IMR-90 (cell line): ENCODE measurements at regions not wholly inside any gene's neighbourhood (a gene's known extent, or its start where the extent isn't known, plus 50 kb on each side); places are given as distances from the start of the nearest gene placed in this dataset.

Experiments used
- ATAC-seq: fragments of 200-7000 bp; cut with Tn5 transposase; 2 replicates; pipeline ENCODE4 v1.9.1; 2020; ENCODE audit warnings: low read depth, mild to moderate bottlenecking, moderate library complexity
- BruUV-seq: library from RNA; stranded (reverse); fragments of 400-500 nt; replicated peaks from 2 replicates; lab custom pipeline; 2021; lab: Mats Ljungman, UMichigan
- CTCF ChIA-PET: fragments of 300-600 bp; formaldehyde crosslinking; extraction: SDS; loops from one replicate; lab custom pipeline; 2021; ENCODE audit warnings: antibody characterized with exemption; lab: Yijun Ruan, JAX
- POLR2A ChIA-PET: fragments of 300-600 bp; sonication (Branson Sonifier 250); formaldehyde crosslinking; loops from one replicate; lab custom pipeline; 2022; ENCODE audit warnings: antibody characterized with exemption; ENCODE audit not compliant: unreplicated experiment; lab: Charles Lee
- DNase-seq: peaks from one replicate; pipeline ENCODE4 v3.0.0; 2013
- H2AFZ ChIP-seq: replicated peaks from 2 replicates; pipeline ENCODE3; 2013; ENCODE audit warnings: low read length, mild to moderate bottlenecking; ENCODE audit not compliant: poor library complexity
- H2AK5ac ChIP-seq: 2 replicates; pipeline ENCODE4 v1.6.1; 2013; ENCODE audit warnings: low read depth, low read length, inconsistent platforms
- H2AK9ac ChIP-seq: replicated peaks from 2 replicates; pipeline ENCODE3; 2013; ENCODE audit warnings: mild to moderate bottlenecking, low read depth, low read length, moderate library complexity; ENCODE audit not compliant: poor library complexity
- H2BK120ac ChIP-seq: 2 replicates; pipeline ENCODE4 v1.6.1; 2013; ENCODE audit warnings: low read depth, low read length, inconsistent platforms
- H2BK15ac ChIP-seq: 3 replicates; pipeline ENCODE4 v1.6.1; 2013; ENCODE audit warnings: low read depth, low read length, inconsistent platforms
- H2BK20ac ChIP-seq: 2 replicates; pipeline ENCODE4 v1.6.1; 2013; ENCODE audit warnings: low read depth, mild to moderate bottlenecking, inconsistent platforms, low read length, moderate library complexity
- H2BK5ac ChIP-seq: 2 replicates; pipeline ENCODE4 v1.6.1; 2013; ENCODE audit warnings: mild to moderate bottlenecking, low read depth, low read length, inconsistent platforms; ENCODE audit not compliant: poor library complexity, severe bottlenecking
- H3K14ac ChIP-seq: replicated peaks from 2 replicates; pipeline ENCODE4 v1.6.1; 2013; ENCODE audit warnings: low read depth, low read length, inconsistent platforms
- H3K18ac ChIP-seq: 2 replicates; pipeline ENCODE4 v1.6.1; 2013; ENCODE audit warnings: low read depth, low read length, control low read depth
- H3K23ac ChIP-seq: 2 replicates; pipeline ENCODE4 v1.6.1; 2013; ENCODE audit warnings: low read depth, low read length, inconsistent platforms
- H3K27ac ChIP-seq: 2 replicates; pipeline ENCODE4 v1.5.1; 2013; ENCODE audit warnings: mild to moderate bottlenecking, control low read depth, low read length; ENCODE audit not compliant: insufficient read depth
- H3K27me3 ChIP-seq: 2 replicates; pipeline ENCODE4 v1.6.1; 2013; ENCODE audit warnings: low read length; ENCODE audit not compliant: control insufficient read depth, insufficient read depth
- H3K36me3 ChIP-seq: 2 replicates; pipeline ENCODE4 v1.6.1; 2013; ENCODE audit warnings: low read length, mixed read lengths; ENCODE audit not compliant: control insufficient read depth, insufficient read depth
- H3K4ac ChIP-seq: 2 replicates; pipeline ENCODE4 v1.6.1; 2013; ENCODE audit warnings: low read depth, low read length, inconsistent platforms
- H3K4me1 ChIP-seq: 2 replicates; pipeline ENCODE4 v1.6.1; 2013; ENCODE audit warnings: low read length, mixed read lengths; ENCODE audit not compliant: control insufficient read depth, insufficient read depth
- H3K4me2 ChIP-seq: 2 replicates; pipeline ENCODE4 v1.6.1; 2013; ENCODE audit warnings: low read depth, mild to moderate bottlenecking, control low read depth, low read length, moderate library complexity
- H3K4me3 ChIP-seq: 2 replicates; pipeline ENCODE4 v1.5.1; 2013; ENCODE audit warnings: low read depth, mild to moderate bottlenecking, control low read depth, low read length, moderate library complexity; ENCODE audit not compliant: insufficient read depth
- H3K56ac ChIP-seq: 2 replicates; pipeline ENCODE4 v1.6.1; 2013; ENCODE audit warnings: low read length, inconsistent platforms; ENCODE audit not compliant: insufficient read depth; ENCODE audit errors: extremely low read depth
- H3K79me1 ChIP-seq, 2 experiments: 2 replicates each; pipeline ENCODE4 v1.6.1; 2013; ENCODE audit warnings: low read length in 2 of 2, inconsistent platforms in 1 of 2, low read depth in 1 of 2
- H3K9ac ChIP-seq: 2 replicates; pipeline ENCODE4 v1.6.1; 2013; ENCODE audit warnings: low read depth, low read length, control low read depth
- H3K9me1 ChIP-seq: 2 replicates; pipeline ENCODE4 v1.6.1; 2013; ENCODE audit warnings: low read length, inconsistent platforms; ENCODE audit not compliant: insufficient read depth
- H3K9me3 ChIP-seq: 2 replicates; pipeline ENCODE4 v1.6.1; 2013; ENCODE audit warnings: low read length; ENCODE audit not compliant: control insufficient read depth, insufficient read depth
- H4K20me1 ChIP-seq: 2 replicates; pipeline ENCODE4 v1.6.1; 2013; ENCODE audit warnings: low read length, inconsistent platforms; ENCODE audit not compliant: insufficient read depth
- H4K5ac ChIP-seq: 2 replicates; pipeline ENCODE4 v1.6.1; 2013; ENCODE audit warnings: mild to moderate bottlenecking, low read depth, low read length, control low read depth
- H4K8ac ChIP-seq, 2 experiments: 2 replicates each; pipeline ENCODE4 v1.6.1; 2013; ENCODE audit warnings: low read depth in 2 of 2, low read length in 2 of 2, control low read depth in 1 of 2, inconsistent platforms in 1 of 2
- H4K91ac ChIP-seq: 2 replicates; pipeline ENCODE4 v1.6.1; 2013; ENCODE audit warnings: low read depth, low read length, inconsistent platforms; ENCODE audit not compliant: insufficient read depth
- BHLHE40 ChIP-seq: fragments of 150-350 bp; IDR thresholded peaks from 2 replicates; pipeline ENCODE4 v1.6.1; 2016; ENCODE audit warnings: mild to moderate bottlenecking, low read depth, low read length
- CEBPB ChIP-seq: IDR thresholded peaks from 2 replicates; pipeline ENCODE4 v1.6.1; 2012; ENCODE audit warnings: low read depth, low read length, improper control_type of control experiment
- CHD1 ChIP-seq: IDR thresholded peaks from 2 replicates; pipeline ENCODE4 v1.6.1; 2012; ENCODE audit warnings: low read depth, low read length, improper control_type of control experiment
- CTCF ChIP-seq: conservative IDR thresholded peaks from 2 replicates; pipeline ENCODE4 v1.5.1; 2012; ENCODE audit warnings: mild to moderate bottlenecking, low read depth, low read length, improper control_type of control experiment
- ELK1 ChIP-seq: fragments of 150-350 bp; IDR thresholded peaks from 2 replicates; pipeline ENCODE4 v1.6.1; 2016; ENCODE audit warnings: low read depth, mild to moderate bottlenecking, low read length, moderate library complexity, borderline replicate concordance
- MAFK ChIP-seq: IDR thresholded peaks from 2 replicates; pipeline ENCODE4 v1.6.1; 2012; ENCODE audit warnings: low read depth, low read length, improper control_type of control experiment
- MXI1 ChIP-seq: IDR thresholded peaks from 2 replicates; pipeline ENCODE4 v1.6.1; 2012; ENCODE audit warnings: low read depth, mild to moderate bottlenecking, low read length, moderate library complexity, borderline replicate concordance
- POLR2A ChIP-seq: IDR thresholded peaks from 2 replicates; pipeline ENCODE4 v1.6.1; 2012; ENCODE audit warnings: mild to moderate bottlenecking, low read depth, low read length
- RAD21 ChIP-seq: IDR thresholded peaks from 2 replicates; pipeline ENCODE4 v1.6.1; 2012; ENCODE audit warnings: low read length, improper control_type of control experiment
- RCOR1 ChIP-seq: IDR thresholded peaks from 2 replicates; pipeline ENCODE4 v1.6.1; 2012; ENCODE audit warnings: mild to moderate bottlenecking, low read length, improper control_type of control experiment; ENCODE audit not compliant: insufficient replicate concordance
- RFX5 ChIP-seq: IDR thresholded peaks from 2 replicates; pipeline ENCODE4 v1.8.0; 2012; ENCODE audit warnings: low read depth, mild to moderate bottlenecking, low read length, moderate library complexity
- USF2 ChIP-seq: fragments of 150-350 bp; IDR thresholded peaks from 2 replicates; pipeline ENCODE4 v1.6.1; 2017; ENCODE audit warnings: mild to moderate bottlenecking, antibody characterized with exemption, low read length, low read depth
- WGBS, 2 experiments: methylation state at CpG; one replicate each; pipeline versions ENCODE4 v1.1.5 to v1.1.7; 2013; ENCODE audit warnings: missing lambda C conversion rate in 2 of 2; ENCODE audit not compliant: insufficient read length in 1 of 2; ENCODE audit errors: extremely low coverage in 2 of 2; 5-methylcytosine and 5-hydroxymethylcytosine counted together
- dilution Hi-C: fragments of 300-500 bp; cut with HindIII; formaldehyde crosslinking; loops from one replicate; pipeline ENCODE4 v1.14.3; 2018; ENCODE audit warnings: low sequenced_read_pairs; ENCODE audit not compliant: unreplicated experiment
- in situ Hi-C: fragments of 300-500 bp; cut with MboI; formaldehyde crosslinking; loops from 3 replicates; pipeline ENCODE4 v1.14.3; 2019; ENCODE audit warnings: low sequenced_read_pairs, inconsistent platforms, mixed read lengths
- intact Hi-C: fragments of 100-400 bp; cut with micrococcal nuclease; formaldehyde crosslinking; loops from 2 replicates; pipeline ENCODE4 v1.10.0; 2022

GRCh38 chr16:19960183-19960582 is 75.5 kb upstream of the GPRC5B start:
- ChIA-PET POLR2A (no interaction called here), CTCF (no interaction called here)
- TF ChIP-seq CEBPB = no peak
- no peak for TF ChIP-seq ELK1
- TF ChIP-seq CTCF = no peak
- no peak for TF ChIP-seq MAFK
- no peak for TF ChIP-seq BHLHE40
- TF ChIP-seq MXI1 = no peak
- no peak for TF ChIP-seq RFX5
- no peak for TF ChIP-seq CHD1
- TF ChIP-seq POLR2A = no peak
- no peak for TF ChIP-seq RCOR1
- no peak for TF ChIP-seq RAD21
- no peak for TF ChIP-seq USF2
- Histone ChIP-seq H3K27ac (no peak overlapping the region), H2BK5ac (no peak overlapping the region), H3K4me2 (no peak overlapping the region), H3K4ac (no peak overlapping the region), H4K8ac (no peak overlapping the region), H2AK9ac (no peak overlapping the region), H3K56ac (no peak overlapping the region), H3K4me1 (no peaks in the 10 kb centered on the region), H3K9me1 (no peaks in the 10 kb centered on the region), H2AK5ac (no peak overlapping the region), H3K79me1 (no peaks in the 10 kb centered on the region), H3K23ac (no peak overlapping the region), H3K14ac (no peak overlapping the region), H2AFZ (no peak overlapping the region), H4K5ac (no peak overlapping the region), H3K27me3 (no peaks in the 10 kb centered on the region), H2BK15ac (no peak overlapping the region), H3K9me3 (no peaks in the 10 kb centered on the region), H3K4me3 (no peak overlapping the region), H3K18ac (no peak overlapping the region), H4K20me1 (no peaks in the 10 kb centered on the region), H3K36me3 (no peaks in the 10 kb centered on the region), H2BK20ac (no peak overlapping the region), H3K9ac (no peak overlapping the region), H4K91ac (no peak overlapping the region), H2BK120ac (no peak overlapping the region)
- BruUV-seq = no TSS peak
- in situ Hi-C loops = no loop called here
- WGBS, 2 experiments = no CpG with 5 or more reads among the region's 5 CpGs
- ATAC-seq = no peak
- dilution Hi-C loops = no loop called here
- intact Hi-C loops = loop anchor here (1.0 kb wide), 1 partner anchor 26 kb away; no protein-coding TSS in a partner anchor
- DNase-seq = no peak
